Skeletal muscle tissue (tissue), 3 donors: ENCODE measurements at regions not wholly inside any gene's neighbourhood (a gene's known extent, or its start where the extent isn't known, plus 50 kb on each side); places are given as distances from the start of the nearest gene placed in this dataset.

Experiments
- H3K27ac ChIP-seq: one replicate; pipeline ENCODE4 v1.7.0; 2013; ENCODE audit warnings: mild to moderate bottlenecking, low read depth, low read length, inconsistent platforms
- H3K27me3 ChIP-seq, 3 donors: one replicate each; pipeline ENCODE4 v1.7.0; 2013; ENCODE audit warnings: low read length in 3 of 3; ENCODE audit not compliant: control insufficient read depth in 3 of 3, insufficient read depth in 3 of 3
- H3K36me3 ChIP-seq, 3 donors: one replicate each; pipeline ENCODE4 v1.7.0; 2013; ENCODE audit warnings: low read length in 3 of 3; ENCODE audit not compliant: control insufficient read depth in 3 of 3, insufficient read depth in 3 of 3
- H3K4me1 ChIP-seq, 3 donors: one replicate each; pipeline ENCODE4 v1.7.0; 2013; ENCODE audit warnings: low read length in 3 of 3, mild to moderate bottlenecking in 3 of 3; ENCODE audit not compliant: control insufficient read depth in 3 of 3, insufficient read depth in 3 of 3
- H3K4me3 ChIP-seq, 3 donors: one replicate each; pipeline ENCODE4 v1.7.0; 2013; ENCODE audit warnings: low read length in 3 of 3
- H3K9ac ChIP-seq, 3 donors: one replicate each; pipeline ENCODE4 v1.7.0; 2013; ENCODE audit warnings: low read length in 3 of 3, mild to moderate bottlenecking in 3 of 3, moderate library complexity in 2 of 3, low read depth in 1 of 3
- H3K9me3 ChIP-seq, 3 donors: one replicate each; pipeline ENCODE4 v1.7.0; 2013; ENCODE audit warnings: low read length in 3 of 3; ENCODE audit not compliant: control insufficient read depth in 3 of 3
- donor health status: Osteomylitis.

GRCh38 chr4:96189761-96190160 is 349.9 kb downstream of the PDHA2 start:
- Histone ChIP-seq H3K27ac (no peak overlapping the region), H3K9me3 (no peaks in the 10 kb centered on the region), H3K27me3 (no peaks in the 10 kb centered on the region), H3K9ac (no peak overlapping the region), H3K4me1 (no peaks in the 10 kb centered on the region), H3K4me3 (no peak overlapping the region), H3K36me3 (no peaks in the 10 kb centered on the region)

- Histone ChIP-seq H3K4me3 (no peak overlapping the region), H3K9ac (no peak overlapping the region), H3K27ac (no peak overlapping the region), H3K9me3 (no peaks in the 10 kb centered on the region), H3K36me3 (no peaks in the 10 kb centered on the region), H3K4me1 (no peaks in the 10 kb centered on the region), H3K27me3 (no peaks in the 10 kb centered on the region)
These were observed 353.2 kb downstream of the PDHA2 start for GRCh38 chr4:96193061-96193460.

- no peaks in the 10 kb centered on the region for H3K4me1 ChIP-seq
- no peak overlapping the region for H3K4me3 ChIP-seq
- no peaks in the 10 kb centered on the region for H3K9me3 ChIP-seq
- no peaks in the 10 kb centered on the region for H3K36me3 ChIP-seq
- no peak overlapping the region for H3K9ac ChIP-seq
- no peak overlapping the region for H3K27ac ChIP-seq
- H3K27me3 ChIP-seq, result no peaks in the 10 kb centered on the region
These were observed 355.1 kb downstream of the PDHA2 start for GRCh38 chr4:96194993-96195392.

GRCh38 chr4:96205143-96205936 is 365.4 kb downstream of the PDHA2 start:
- no peaks in the 10 kb centered on the region for H3K9me3 ChIP-seq
- no peaks in the 10 kb centered on the region for H3K27me3 ChIP-seq
- H3K36me3 ChIP-seq, result no peaks in the 10 kb centered on the region
- H3K4me3 ChIP-seq, result no peak overlapping the region
- H3K9ac ChIP-seq, result no peak overlapping the region
- H3K27ac ChIP-seq, result no peak overlapping the region
- no peaks in the 10 kb centered on the region for H3K4me1 ChIP-seq

- Histone ChIP-seq H3K9ac (no peak overlapping the region), H3K36me3 (no peaks in the 10 kb centered on the region), H3K4me3 (no peak overlapping the region), H3K27me3 (no peaks in the 10 kb centered on the region), H3K4me1 (no peaks in the 10 kb centered on the region), H3K9me3 (no peaks in the 10 kb centered on the region), H3K27ac (no peak overlapping the region)
These were observed 387.6 kb downstream of the PDHA2 start for GRCh38 chr4:96227515-96227914.

GRCh38 chr4:96228463-96228862 is 388.6 kb downstream of the PDHA2 start:
- Histone ChIP-seq H3K9me3 (no peaks in the 10 kb centered on the region), H3K36me3 (no peaks in the 10 kb centered on the region), H3K9ac (no peak overlapping the region), H3K27ac (no peak overlapping the region), H3K4me1 (no peaks in the 10 kb centered on the region), H3K4me3 (no peak overlapping the region), H3K27me3 (no peaks in the 10 kb centered on the region)

GRCh38 chr4:96240041-96240440 is 400.1 kb downstream of the PDHA2 start:
- H3K36me3 ChIP-seq, result no peaks in the 10 kb centered on the region
- H3K9ac ChIP-seq, result no peak overlapping the region

GRCh38 chr4:96241819-96242218 is 401.9 kb downstream of the PDHA2 start:
- Histone ChIP-seq H3K27me3 (no peaks in the 10 kb centered on the region), H3K36me3 (no peaks in the 10 kb centered on the region), H3K4me3 (no peak overlapping the region), H3K27ac (no peak overlapping the region), H3K4me1 (no peaks in the 10 kb centered on the region), H3K9me3 (peaks cover 0 to 3% (median 0%) of the 10 kb centered on the region in 3 donors), H3K9ac (no peak overlapping the region)

More at GRCh38 chr4:96240041-96240440, 400.1 kb downstream of the PDHA2 start:
- H3K4me1 ChIP-seq, result no peaks in the 10 kb centered on the region
- H3K27ac ChIP-seq, result no peak overlapping the region
- H3K9me3 ChIP-seq, result peaks cover 0 to 3% (median 0%) of the 10 kb centered on the region in 3 donors
- no peaks in the 10 kb centered on the region for H3K27me3 ChIP-seq
- H3K4me3 ChIP-seq, result no peak overlapping the region

- no peak overlapping the region for H3K9ac ChIP-seq
- no peaks in the 10 kb centered on the region for H3K27me3 ChIP-seq
- no peaks in the 10 kb centered on the region for H3K36me3 ChIP-seq
- no peaks in the 10 kb centered on the region for H3K4me1 ChIP-seq
- H3K9me3 ChIP-seq, result no peaks in the 10 kb centered on the region
- H3K4me3 ChIP-seq, result no peak overlapping the region
- H3K27ac ChIP-seq, result no peak overlapping the region
These were observed 407.2 kb downstream of the PDHA2 start for GRCh38 chr4:96247096-96247495.

GRCh38 chr4:96248225-96248624 is 408.3 kb downstream of the PDHA2 start:
- Histone ChIP-seq H3K27me3 (no peaks in the 10 kb centered on the region), H3K9ac (no peak overlapping the region), H3K4me3 (no peak overlapping the region), H3K27ac (no peak overlapping the region), H3K9me3 (peaks cover 0 to 2% (median 2%) of the 10 kb centered on the region in 3 donors), H3K4me1 (no peaks in the 10 kb centered on the region), H3K36me3 (no peaks in the 10 kb centered on the region)
